GM21723 (cell line): ENCODE measurements at regions not wholly inside any gene's neighbourhood (a gene's known extent, or its start where the extent isn't known, plus 50 kb on each side); places are given as distances from the start of the nearest gene placed in this dataset.

Source experiments
- ATAC-seq: cut with Tn5 transposase; IDR thresholded peaks from one replicate; pipeline ENCODE4 v1.9.1; 2021; ENCODE audit warnings: mild to moderate bottlenecking, moderate library complexity; ENCODE audit not compliant: unreplicated experiment

- ATAC-seq, result no peak
Measured at GRCh38 chr10:78771808-78772455, 296.8 kb upstream of the ZMIZ1 start.

GRCh38 chr10:78772486-78772885 is 296.3 kb upstream of the ZMIZ1 start:
- no peak for ATAC-seq

DNA sequence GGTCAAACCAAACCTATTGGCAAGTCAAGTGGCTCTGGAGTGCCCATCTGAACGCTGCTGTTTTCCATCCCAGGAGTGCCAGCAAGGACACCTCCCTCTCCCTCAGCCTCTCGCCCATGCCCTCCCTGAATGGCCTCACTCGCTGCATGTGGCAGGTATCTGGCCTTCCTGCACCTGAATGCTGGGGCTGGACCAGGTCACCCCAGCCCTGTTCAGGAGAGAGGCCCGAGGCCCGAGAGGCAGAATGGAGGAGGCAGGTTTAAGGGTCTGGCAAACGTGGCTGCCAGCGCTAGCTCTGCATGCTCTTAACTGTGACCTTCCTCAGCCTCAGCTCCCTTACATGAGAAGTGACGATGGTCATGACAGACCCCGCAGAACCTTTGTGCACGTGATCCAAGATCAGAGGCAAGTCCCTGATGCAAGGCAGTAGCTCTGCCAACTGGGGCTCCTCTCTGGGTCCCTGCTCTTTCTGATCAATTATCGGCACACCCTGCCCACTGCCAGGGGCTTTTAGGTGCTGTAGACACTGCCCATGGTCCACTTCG is 295.7 kb upstream of the ZMIZ1 start:
- ATAC-seq, result no peak

DNA sequence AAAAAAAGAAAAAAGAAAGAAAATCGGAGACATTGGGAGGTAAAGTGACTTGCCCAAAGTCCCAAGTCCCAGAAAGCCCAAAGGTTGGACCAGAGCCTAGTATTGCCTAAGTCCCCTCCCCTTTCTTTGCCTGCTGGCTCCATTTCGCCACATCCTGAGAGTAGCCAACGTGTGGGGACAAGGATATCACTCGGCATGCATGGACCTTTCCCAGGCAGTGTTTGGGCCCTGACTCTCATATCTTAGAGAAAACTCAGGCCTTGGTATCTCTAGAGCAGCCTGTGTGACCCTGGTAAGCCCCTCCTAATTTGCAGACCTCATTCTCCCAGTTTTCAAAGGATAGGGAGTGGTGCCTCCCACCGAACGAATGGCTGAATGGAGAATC is 294.2 kb upstream of the ZMIZ1 start:
- ATAC-seq, result no peak

DNA sequence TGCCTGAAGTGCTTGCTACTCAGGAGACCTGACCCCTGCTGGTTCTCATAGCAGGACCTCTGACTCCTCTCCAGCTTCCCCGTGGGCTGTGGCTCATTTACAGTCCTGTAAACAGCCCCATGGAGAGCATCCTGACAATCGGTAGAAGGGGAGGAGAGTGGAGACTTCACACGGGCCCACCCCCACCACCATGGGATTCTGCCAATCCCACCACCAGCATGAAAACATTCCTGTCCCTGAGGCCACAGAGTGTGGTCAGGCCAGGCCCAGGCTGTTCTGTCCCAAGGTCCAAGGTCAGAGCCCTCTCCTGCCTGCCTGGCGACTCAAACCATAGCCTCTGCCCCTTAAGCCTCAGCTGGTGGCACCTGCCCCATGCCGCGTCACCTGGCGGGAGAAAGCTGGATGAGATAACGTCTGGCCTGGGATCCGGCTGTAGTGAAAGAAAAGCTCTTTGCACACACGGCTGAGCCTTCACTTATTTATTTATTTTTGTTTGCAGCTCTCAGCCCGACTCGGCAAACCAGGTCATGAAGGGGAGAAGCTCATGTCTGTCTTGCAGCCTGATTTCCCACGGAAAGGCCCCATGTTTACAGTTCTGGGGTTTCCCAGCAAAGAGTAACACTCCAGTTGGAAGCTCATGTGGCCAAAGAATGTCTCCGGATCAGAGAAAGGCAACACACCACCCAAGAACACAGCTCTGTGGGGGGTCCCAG is 293.6 kb upstream of the ZMIZ1 start:
- ATAC-seq, result no peak

DNA sequence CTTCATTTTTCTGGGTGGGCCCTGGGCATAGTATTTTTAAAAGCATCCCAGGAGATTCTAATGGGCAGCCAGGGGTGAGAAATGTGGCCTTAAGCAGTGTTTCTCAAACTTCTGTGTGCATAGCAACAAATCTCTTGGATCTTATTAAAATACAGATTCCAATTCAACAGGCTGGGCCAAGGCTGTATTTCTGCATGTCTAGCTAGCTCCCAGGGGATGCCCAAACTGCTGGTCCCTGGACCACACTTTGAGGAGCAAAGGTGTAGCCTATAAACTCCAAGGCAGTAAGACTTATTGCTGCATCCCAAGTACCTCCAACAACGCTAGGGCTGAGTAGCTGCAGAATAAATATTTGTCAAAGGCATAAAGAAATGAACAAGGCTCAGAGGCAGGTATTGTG is 292.9 kb upstream of the ZMIZ1 start:
- no peak for ATAC-seq

DNA sequence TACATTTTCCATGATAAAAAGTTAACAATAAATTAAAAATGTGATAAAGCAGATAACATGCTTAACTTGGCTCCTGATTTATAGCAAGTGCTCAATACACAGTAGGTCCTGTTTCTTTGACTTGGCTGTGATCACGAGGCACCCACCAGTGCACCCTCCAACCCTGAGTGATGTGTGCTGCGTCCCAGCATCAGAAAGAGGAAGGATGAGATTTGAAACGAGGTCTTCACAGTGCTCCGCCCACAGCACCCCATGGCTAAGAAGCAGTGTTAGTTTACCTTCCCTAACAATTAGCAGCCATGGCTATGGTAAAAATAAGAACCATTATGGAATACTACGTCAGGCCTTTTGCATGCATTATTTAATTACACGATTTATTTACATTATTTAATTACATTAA is 292.0 kb upstream of the ZMIZ1 start:
- ATAC-seq, result no peak

DNA sequence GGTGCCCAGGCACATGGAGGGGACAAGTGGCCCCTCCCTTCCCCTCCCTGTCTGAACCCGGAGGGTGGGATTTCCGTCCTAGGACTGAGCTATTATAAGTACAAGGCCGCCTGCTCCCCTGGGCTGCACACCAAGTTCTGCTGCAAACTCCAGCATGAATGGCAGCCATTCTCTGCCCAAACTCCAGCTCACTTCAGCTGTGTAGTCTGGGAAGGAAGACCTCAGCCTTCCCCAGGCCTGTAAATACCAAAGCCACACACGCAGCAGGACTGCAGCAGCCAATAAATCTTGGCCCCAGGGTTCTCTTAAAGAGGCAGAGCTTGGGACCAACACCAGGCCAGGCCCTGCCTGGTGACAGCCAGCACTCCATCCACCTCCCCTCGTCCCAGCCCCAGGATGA is 291.3 kb upstream of the ZMIZ1 start:
- ATAC-seq, result no peak

DNA sequence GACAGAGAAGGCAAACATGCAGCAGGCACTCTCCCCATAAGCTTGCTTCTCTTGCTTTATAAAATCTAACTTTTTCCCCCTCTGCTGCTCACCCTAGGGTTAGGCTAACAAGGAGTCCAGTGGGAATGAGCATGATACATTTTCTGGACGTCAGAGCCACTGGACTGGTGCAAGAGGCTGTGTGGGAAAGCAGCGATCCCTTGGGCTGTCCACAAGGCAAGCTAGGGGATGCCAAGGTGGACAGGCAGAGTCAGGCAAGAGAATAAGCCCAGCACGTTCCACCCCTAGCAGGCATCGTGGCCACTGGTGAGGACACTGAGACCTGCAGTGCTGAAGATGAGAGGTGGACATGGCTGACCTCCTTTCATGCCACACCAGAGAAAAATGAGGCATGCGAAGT is 290.9 kb upstream of the ZMIZ1 start:
- no peak for ATAC-seq

DNA sequence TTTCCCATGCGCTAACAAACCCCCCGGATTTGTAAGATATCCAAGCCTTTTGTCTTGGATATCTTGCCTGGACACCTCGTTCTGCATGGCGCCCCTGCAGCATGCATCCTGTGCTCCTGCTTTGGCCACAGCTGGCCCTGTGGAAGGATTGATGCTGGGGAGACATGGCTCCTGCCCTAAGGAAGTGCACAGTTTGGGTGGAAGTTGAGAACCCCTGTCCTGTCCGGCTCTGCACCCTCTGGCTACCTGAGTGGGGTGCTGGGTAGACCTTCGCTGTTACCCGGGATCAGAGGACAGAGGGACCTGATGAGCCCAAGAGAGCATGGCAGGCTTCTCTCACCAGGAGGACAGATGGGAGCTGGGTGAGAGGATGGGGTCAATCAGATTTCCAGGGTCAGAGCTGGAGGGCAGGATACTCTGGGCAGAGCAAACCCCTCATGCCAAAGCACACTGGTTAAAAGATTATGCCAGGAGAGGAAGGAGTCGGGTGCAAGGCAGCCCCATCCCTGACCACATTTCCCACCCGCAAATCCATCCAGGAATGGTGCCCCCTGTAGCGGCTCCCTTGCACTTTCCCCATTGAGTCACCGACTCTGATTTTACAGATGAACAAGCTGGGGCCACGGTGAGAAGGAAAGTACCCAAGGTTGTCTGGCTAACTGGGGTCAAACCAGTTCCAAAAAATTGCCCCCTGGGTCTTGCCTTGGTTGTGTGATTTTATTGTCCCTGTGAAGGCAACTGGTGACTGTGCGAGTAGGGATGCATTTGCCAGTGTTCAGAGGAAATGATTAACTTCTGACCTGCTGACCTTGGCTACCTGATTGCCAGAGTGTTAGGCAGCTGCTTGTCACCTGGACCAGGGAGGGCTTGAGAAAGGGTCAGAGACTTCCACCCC is 290.1 kb upstream of the ZMIZ1 start:
- ATAC-seq, result no peak

DNA sequence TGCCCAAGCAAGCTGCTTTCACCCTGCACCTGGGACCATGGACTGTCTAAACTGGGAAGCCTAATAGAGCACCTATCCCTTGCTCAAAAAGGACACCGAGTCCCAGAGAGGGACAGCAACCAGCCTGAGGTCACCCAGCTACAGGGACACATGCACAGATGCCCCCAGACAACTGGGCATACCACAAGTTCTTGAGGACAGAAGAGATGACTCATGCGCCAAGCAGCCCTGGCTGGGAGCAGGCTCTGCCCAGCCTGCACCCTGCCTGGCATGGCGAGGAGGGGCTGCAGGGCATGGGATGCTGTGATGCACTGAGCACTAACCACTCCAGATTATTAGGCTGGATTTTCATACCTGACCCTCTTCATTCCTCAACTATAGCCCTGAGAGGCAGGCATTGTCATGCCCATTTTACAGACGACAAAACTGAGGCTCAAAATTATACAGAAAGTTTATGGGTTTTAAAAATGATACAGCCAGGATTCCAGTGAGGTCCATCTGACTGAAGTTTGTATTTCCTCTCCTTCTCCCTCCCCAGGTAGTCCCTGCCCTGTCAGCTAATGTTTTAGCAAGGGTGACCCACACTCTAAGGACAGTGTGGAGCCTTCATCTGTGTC is 289.3 kb upstream of the ZMIZ1 start:
- ATAC-seq, result no peak

GRCh38 chr10:78780551-78780961 is 288.2 kb upstream of the ZMIZ1 start:
- no peak for ATAC-seq

DNA sequence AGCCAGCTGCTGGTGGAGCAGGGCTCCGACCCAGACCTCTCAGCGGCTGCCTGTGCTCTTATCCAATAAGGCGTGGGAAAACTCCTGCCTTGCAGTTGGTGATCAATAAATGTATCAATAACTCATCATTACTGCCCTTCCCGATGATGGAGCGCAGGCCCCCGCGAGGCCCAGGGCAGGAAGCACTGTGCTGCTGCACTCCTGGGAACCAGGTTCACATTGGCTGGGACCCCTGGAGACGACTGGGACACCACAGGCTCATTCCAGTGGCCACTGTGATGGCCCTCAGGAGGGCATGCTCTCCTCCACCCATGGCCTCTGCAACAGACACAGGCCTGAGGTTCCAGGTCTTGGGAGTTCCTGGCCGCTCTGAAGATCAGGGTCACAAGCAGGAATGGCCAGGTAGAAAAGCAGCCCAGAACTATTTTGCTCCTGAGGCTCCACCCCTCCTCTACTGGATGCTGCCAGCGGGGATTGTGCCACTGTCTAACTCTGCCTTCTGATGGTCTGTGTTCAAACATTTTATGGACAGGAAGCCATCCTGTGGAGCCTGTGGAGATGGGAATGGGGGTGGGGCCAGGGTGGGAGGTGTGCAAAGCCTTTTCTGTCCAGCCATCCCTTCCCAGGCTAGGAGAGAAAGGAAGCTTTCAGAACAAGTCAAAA is 287.4 kb upstream of the ZMIZ1 start:
- ATAC-seq, result no peak

- ATAC-seq, result no peak
Measured at GRCh38 chr10:78781991-78782390, 286.8 kb upstream of the ZMIZ1 start.

DNA sequence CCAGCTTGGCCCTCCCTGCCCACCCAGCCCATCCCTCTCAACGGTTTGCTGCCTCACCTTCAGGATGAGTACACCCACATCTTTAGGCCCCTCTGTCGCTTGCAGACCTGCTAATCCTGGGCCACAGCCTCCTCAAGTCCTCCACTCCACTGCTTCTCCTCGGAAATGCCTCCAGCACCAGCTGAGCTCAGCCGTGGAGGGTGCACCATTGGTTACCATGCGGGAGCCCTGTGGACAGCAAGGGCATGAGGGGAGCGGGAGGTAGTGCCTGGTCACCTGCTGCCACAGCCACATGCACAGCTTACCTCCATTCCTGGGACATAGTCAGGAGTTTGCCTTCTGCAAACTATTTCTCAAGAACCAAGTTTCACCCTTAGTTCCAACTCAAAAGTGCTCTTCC is 286.3 kb upstream of the ZMIZ1 start:
- no peak for ATAC-seq

GRCh38 chr10:78783753-78784152 is 285.0 kb upstream of the ZMIZ1 start:
- no peak for ATAC-seq

- no peak for ATAC-seq
Measured at GRCh38 chr10:78784546-78784945, 284.2 kb upstream of the ZMIZ1 start.

GRCh38 chr10:78785066-78785465 is 283.7 kb upstream of the ZMIZ1 start:
- no peak for ATAC-seq

DNA sequence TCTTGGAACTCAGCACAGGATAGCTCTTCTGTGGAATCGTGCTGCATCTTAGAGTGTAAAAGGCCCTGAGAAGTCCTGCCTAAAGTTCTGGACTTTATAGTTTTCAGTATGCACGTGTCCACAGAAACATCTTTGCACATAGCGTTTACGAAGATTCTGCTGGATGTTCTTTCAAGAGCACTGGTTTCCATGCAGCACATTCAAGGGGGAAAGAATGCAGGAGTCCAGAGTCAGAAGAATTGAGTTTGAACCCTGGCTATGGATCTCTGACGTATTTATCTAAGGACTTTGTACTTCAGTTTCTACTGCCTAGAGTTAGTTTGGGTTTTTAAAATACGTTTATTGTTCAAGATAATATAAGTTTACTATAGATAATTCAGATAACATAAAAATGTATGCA is 282.8 kb upstream of the ZMIZ1 start:
- no peak for ATAC-seq

DNA sequence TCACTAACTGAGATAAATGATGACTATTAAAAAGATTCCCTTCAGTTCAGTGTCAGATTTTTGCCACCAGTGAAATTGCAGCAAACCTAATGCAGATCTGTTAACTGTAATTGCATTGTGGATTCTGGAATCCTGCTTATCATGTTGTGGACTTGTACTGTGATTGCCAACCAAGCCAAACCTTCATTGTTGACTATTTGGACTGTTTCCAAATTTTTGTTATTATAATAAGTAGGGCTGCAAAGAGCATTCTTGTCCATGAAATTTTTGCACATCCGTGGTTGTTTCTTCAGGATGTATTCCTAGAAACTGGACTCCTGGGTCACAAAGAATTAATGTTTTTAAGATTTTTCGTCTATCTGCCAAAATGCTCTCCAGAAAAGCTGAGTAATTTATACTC is 281.6 kb upstream of the ZMIZ1 start:
- no peak for ATAC-seq
